SU-DHL-6 (cell line): ENCODE measurements at regions not wholly inside any gene's neighbourhood (a gene's known extent, or its start where the extent isn't known, plus 50 kb on each side); places are given as distances from the start of the nearest gene placed in this dataset.

Experiments used
- CTCF ChIP-seq: fragments of 200-600 bp; sonication (generic); IDR thresholded peaks from one replicate; pipeline ENCODE4 v1.5.1; 2017; ENCODE audit warnings: antibody characterized with exemption, mild to moderate bottlenecking, low read length, moderate library complexity; ENCODE audit not compliant: insufficient read depth, poor library complexity, severe bottlenecking
- EZH2phosphoT487 ChIP-seq: fragments of 200-600 bp; sonication (generic), shearing (Covaris generic); conservative IDR thresholded peaks from 2 replicates; pipeline ENCODE4 v1.6.1; 2018; ENCODE audit warnings: mild to moderate bottlenecking, antibody characterized with exemption, low read length, moderate library complexity, mixed read lengths

- TF ChIP-seq CTCF (no peak), EZH2phosphoT487 (no peak)
Measured at GRCh38 chr11:24298146-24298545, 198.7 kb upstream of the LUZP2 start.
